GM18499 (cell line): ENCODE measurements at regions not wholly inside any gene's neighbourhood (a gene's known extent, or its start where the extent isn't known, plus 50 kb on each side); places are given as distances from the start of the nearest gene placed in this dataset.

ENCODE experiments used
- ATAC-seq: cut with Tn5 transposase; IDR thresholded peaks from one replicate; pipeline ENCODE4 v1.9.1; 2021; ENCODE audit warnings: moderate number of reproducible peaks; ENCODE audit not compliant: insufficient read depth, unreplicated experiment

GRCh38 chr4:20575486-20575885 is 124.8 kb upstream of the PACRGL start:
- ATAC-seq: no peak

- no peak for ATAC-seq
These were observed 123.4 kb upstream of the PACRGL start for GRCh38 chr4:20576861-20577260.

GRCh38 chr4:20577702-20578101 is 122.6 kb upstream of the PACRGL start:
- ATAC-seq: no peak

GRCh38 chr4:20580907-20581306 is 119.4 kb upstream of the PACRGL start:
- no peak for ATAC-seq

- ATAC-seq: no peak
These were observed 110.8 kb upstream of the PACRGL start for GRCh38 chr4:20589436-20589835.

- no peak for ATAC-seq
These were observed 109.4 kb upstream of the PACRGL start for GRCh38 chr4:20590849-20591248.

GRCh38 chr4:20591571-20591970 is 108.7 kb upstream of the PACRGL start:
- ATAC-seq: no peak

- ATAC-seq: no peak
These were observed 108.2 kb upstream of the PACRGL start for GRCh38 chr4:20592013-20592412.

- no peak for ATAC-seq
These were observed 107.6 kb upstream of the PACRGL start for GRCh38 chr4:20592663-20593062.

- no peak for ATAC-seq
These were observed 101.6 kb upstream of the PACRGL start for GRCh38 chr4:20598626-20599025.

GRCh38 chr4:20603671-20604313 is 96.5 kb upstream of the PACRGL start:
- ATAC-seq: no peak

- no peak for ATAC-seq
These were observed 87.9 kb upstream of the PACRGL start for GRCh38 chr4:20612313-20612712.

GRCh38 chr4:20614816-20615215 is 85.4 kb upstream of the PACRGL start:
- ATAC-seq: no peak

GRCh38 chr4:20615486-20616260 is 84.6 kb upstream of the PACRGL start:
- no peak for ATAC-seq

- no peak for ATAC-seq
These were observed 83.9 kb upstream of the PACRGL start for GRCh38 chr4:20616313-20616712.

- no peak for ATAC-seq
These were observed 83.4 kb upstream of the PACRGL start for GRCh38 chr4:20616848-20617247.

GRCh38 chr4:20617678-20618396 is 82.4 kb upstream of the PACRGL start:
- no peak for ATAC-seq

GRCh38 chr4:20618731-20619130 is 81.5 kb upstream of the PACRGL start:
- no peak for ATAC-seq

- ATAC-seq: no peak
These were observed 78.8 kb upstream of the PACRGL start for GRCh38 chr4:20621476-20621875.

- ATAC-seq: no peak
These were observed 77.6 kb upstream of the PACRGL start for GRCh38 chr4:20622701-20623100.

GRCh38 chr4:20623939-20624338 is 76.3 kb upstream of the PACRGL start:
- ATAC-seq: no peak
